HG03354 (cell line): ENCODE measurements at regions not wholly inside any gene's neighbourhood (a gene's known extent, or its start where the extent isn't known, plus 50 kb on each side); places are given as distances from the start of the nearest gene placed in this dataset.
"Not testable (repeated sequence)": the region's sequence is repeated elsewhere in the genome, so short reads cannot be mapped to it uniquely, and the experiment has no call there.

Source experiments
- ATAC-seq: cut with Tn5 transposase; IDR thresholded peaks from one replicate; pipeline ENCODE4 v1.9.1; 2021; ENCODE audit warnings: mild to moderate bottlenecking; ENCODE audit not compliant: unreplicated experiment, poor library complexity, severe bottlenecking

DNA sequence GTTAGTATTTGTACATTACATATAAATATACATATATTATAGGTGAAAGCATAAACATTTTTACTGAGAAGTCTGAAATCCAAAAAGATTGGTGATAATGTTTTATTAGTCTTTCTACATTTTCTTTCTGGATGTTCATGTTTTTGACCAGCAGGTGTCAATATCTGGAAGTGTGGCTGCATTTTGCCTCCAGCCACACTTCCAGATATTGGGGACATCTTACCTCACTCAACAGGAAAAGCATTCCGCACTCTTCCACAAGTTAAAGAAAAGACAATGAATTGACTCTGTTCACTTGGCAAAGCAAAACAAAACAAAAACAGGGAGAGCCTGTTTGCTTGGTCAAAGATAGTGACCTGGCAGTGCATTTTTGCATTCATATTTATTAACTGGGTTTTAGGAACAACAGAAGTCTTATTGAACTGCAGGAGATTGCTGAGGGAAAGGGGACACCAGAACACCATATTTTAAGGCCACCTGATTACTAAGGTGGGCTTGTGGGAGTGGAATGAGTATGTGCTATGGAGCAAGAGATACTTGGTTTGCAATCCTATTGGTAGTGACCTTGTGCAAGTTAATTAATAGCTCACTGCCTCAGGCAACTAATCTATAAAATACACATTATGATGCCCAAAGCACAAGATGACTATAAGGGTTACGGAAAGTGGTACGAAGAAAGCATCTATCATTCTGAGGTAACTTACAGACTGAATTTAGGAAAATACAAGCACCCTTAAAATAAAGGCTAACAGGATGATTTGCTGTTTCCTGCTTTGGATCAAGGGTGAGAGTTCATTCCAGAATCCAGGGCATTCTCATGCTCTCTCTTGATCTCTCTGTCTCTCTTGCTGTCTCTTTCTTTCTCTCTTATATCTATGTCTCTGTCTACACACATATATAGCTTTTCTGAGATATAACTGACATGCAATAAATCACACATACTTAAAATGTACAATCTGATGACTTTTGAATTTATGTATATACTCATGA is 389.9 kb upstream of the EMCN start:
- no peak for ATAC-seq

GRCh38 chr4:100906973-100907372 is 389.2 kb upstream of the EMCN start:
- no peak for ATAC-seq

DNA sequence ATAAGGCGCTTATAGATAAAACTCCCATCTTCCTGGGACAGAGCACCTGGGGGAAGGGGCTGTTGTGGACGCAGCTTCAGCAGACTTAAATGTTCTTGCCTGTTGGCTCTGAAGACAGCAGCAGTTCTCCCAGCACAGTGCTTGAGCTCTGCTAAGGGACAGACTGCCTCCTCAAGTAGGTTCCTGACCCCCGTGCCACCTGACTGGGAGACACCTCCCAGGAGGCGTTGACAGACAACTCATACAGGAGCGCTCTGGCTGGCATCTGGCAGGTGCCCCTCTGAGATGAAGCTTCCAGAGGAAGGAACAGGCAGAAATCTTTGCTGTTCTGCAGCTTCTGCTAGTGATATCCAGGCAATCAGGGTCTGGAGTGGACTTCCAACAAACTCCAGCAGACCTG is 383.1 kb upstream of the EMCN start:
- ATAC-seq: not testable (repeated sequence)

DNA sequence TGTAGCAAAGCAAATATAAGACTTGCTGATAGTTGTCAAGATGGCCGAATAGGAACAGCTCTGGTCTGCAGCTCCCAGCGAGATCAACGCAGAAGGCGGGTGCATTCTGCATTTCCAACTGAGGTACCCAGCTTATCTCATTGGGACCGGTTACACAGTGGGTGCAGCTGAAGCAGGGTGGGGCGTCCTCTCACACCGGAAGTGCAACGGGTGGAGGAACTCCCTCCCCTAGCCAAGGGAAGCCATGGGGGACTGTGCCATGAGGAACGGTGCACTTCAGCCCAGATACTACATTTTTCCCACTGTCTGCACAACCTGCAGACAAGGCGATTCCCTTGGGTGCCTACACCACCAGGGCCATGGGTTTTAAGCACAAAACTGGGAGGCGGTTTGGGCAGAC is 382.3 kb upstream of the EMCN start:
- ATAC-seq: no peak

- no peak for ATAC-seq
Measured at GRCh38 chr4:100898844-100899243, 381.0 kb upstream of the EMCN start.

GRCh38 chr4:100895556-100896197 is 377.9 kb upstream of the EMCN start:
- ATAC-seq: peak; percentile 95

DNA sequence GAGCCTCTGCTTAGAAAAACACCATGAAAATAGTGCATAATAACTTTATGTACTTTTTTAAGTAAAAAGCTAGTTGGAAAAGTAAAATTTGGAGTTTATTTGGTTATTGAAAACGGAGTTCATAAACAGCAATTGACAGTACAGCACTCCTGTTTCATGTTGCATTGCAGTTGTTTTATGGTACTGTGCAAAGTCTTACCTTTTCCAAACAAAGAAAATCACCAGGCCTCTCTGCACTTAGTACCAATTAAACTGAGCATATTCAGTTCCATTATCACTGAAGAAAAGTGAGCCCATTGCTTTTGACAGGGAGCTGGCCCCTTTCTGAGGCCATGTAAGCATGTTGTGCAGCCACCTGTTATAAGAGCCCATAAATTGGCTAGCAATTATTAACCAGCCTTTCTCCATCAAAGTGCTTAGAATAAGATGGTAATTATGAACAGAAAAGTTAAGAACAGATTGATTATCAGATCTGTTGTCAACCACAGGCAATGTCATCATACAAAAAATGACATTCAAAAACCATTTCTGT is 376.6 kb upstream of the EMCN start:
- no peak for ATAC-seq

DNA sequence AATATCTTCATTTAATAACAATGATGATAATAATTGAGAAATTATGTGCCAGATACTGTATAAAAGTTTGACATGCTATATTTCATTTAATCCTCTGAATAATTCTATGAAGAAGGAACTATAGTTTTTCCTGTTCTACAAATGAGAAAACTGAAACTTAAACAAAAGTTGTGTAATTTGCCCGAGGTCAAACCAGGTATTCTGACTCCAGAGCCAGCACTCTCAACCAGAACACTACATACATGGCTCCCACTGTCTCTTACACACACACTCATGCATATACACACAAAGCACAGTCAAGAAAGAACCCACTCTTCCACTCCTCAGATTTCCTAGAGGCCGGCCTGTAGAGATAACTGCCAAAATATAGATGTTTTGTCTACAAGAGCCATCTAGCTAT is 374.0 kb upstream of the EMCN start:
- ATAC-seq: no peak

GRCh38 chr4:100889898-100890297 is 372.1 kb upstream of the EMCN start:
- no peak for ATAC-seq

DNA sequence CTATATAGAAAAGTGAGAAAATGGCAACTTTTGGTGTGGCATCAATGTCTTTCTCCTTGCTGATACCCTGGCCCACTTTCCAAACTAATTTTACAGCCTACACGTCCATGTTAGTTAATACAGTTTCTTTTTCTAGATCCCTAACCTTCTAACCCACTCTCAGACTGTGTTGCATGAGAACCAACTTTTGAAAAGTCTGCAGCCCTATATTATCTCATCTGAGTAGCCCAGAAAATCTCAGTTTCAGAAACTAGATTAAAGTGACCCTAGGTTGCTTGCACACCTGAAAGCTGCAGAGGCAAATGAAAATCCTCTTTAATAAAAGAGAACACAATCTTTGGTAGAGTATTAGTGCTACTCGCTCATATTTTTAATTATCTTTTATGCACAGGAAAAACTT is 371.6 kb upstream of the EMCN start:
- ATAC-seq: peak; percentile 67

DNA sequence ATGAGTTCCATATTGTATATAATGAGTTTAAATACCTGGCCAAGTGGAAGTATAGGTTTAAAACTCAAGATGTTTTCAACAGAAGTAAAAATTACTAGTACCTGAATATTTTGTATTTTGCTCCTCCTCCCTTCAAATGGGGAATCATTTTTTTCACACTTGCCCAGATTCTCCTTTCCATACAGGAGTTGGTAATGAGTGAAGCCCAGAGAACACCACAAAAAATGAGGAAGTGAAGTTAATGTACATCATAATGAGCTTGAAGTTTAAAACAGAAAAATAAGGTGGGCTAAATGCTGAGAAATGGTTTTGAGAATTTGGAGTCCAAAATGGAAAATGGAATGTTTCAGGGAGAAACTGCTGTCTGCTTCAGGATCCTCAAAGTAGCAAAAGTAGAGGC is 364.8 kb upstream of the EMCN start:
- no peak for ATAC-seq

GRCh38 chr4:100881283-100881682 is 363.5 kb upstream of the EMCN start:
- ATAC-seq: no peak

DNA sequence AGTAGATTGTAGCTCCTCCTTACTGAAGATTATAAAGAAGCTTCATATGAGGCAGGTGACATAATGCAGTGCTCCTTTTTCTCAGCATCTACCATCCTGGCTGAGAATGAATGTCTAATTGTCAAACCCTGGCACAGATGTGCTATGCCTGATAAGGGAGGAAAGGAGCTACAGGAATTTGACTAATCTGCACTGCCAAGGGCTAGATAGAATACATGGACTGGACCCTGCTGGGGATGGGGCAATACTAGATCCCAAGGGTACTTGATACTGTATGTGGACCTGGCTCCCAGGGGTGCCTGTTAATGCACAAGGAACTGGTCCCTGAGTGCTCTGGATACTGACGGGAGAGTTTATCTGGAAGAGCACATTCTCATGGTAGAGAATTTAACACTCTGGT is 362.2 kb upstream of the EMCN start:
- no peak for ATAC-seq

GRCh38 chr4:100879471-100879870 is 361.6 kb upstream of the EMCN start:
- no peak for ATAC-seq

DNA sequence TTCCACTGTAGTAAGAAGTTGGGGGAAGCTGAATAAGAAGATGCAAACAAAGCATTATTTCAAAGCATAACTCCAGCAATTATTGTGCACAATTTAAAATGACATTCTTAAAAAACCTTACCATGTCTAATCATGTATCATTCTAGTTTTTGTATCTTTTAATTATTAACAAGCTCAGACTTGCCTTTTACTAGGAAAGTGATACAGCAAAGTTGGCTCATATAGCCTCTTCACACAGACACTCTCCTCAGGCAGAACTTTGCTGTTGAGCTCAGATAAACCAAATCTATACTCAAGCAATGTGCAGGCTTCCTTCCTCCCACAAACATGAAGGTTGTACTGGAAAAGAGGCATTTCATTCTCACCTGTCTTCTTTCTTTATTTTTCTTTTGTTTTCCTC is 358.7 kb upstream of the EMCN start:
- no peak for ATAC-seq

- ATAC-seq: no peak
Measured at GRCh38 chr4:100875296-100876068, 357.7 kb upstream of the EMCN start.

GRCh38 chr4:100872811-100873210 is 355.0 kb upstream of the EMCN start:
- ATAC-seq: no peak

GRCh38 chr4:100870940-100871772 is 353.3 kb upstream of the EMCN start:
- no peak for ATAC-seq

DNA sequence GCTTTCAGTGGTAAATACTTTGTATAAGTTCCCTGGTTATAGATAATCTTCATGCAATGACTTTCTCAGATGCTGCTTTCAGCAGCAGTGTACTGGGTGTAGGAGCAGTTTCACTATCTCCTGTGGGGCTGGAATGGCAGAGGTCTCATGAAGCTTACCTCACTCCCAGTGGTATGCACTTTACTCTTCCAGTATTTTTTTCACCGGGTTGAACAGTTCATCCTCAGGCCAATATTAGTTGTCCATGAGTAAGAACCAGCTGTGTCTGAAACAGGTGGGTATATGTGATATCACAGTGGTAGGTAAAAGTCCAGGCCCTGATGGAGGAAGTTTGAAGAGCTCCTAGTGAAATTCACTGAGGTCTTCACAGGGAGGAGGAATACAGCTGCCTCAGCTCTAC is 351.5 kb upstream of the EMCN start:
- no peak for ATAC-seq
